ENCODE measurements at regions not wholly inside any gene's neighbourhood (a gene's known extent, or its start where the extent isn't known, plus 50 kb on each side); places are given as distances from the start of the nearest gene placed in this dataset.

- Histone ChIP-seq H3K9me3 (peaks cover 8% of the 10 kb centered on the region), H4K20me1 (peaks cover 70% of the 10 kb centered on the region), H3K9ac (no peak overlapping the region), H3K4me3 (no peak overlapping the region), H3K4me1 (peaks cover 32% of the 10 kb centered on the region), H3K4me2 (no peak overlapping the region), H3K36me3 (peaks cover 19% of the 10 kb centered on the region; the same call in 1 of the 2 replicates), H3K27me3 (no peaks in the 10 kb centered on the region), H3K27ac (no peak overlapping the region)
- no peak for TF ChIP-seq Cebpa-rat (IDR thresholded peaks at IDR 0.05)
These were observed 50.0 kb upstream of the EVL start for GRCh38 chr14:100015251-100015655.
